Endothelial cell of umbilical vein (primary cell): ENCODE measurements at regions not wholly inside any gene's neighbourhood (a gene's known extent, or its start where the extent isn't known, plus 50 kb on each side); places are given as distances from the start of the nearest gene placed in this dataset.

Source experiments
- BruUV-seq: library from RNA; stranded (reverse); fragments of 400-500 nt; replicated peaks from 2 replicates; lab custom pipeline; 2021; lab: Mats Ljungman, UMichigan
- CTCF ChIA-PET: fragments of 300-600, 350-600 bp; sonication (Branson Sonifier 250); formaldehyde crosslinking; loops from one replicate; lab custom pipeline; 2021; ENCODE audit warnings: antibody characterized with exemption, inconsistent platforms; lab: Charles Lee
- POLR2A ChIA-PET: fragments of 300-600, 350-600 bp; sonication (Branson Sonifier 250); formaldehyde crosslinking; loops from one replicate; lab custom pipeline; 2021; ENCODE audit warnings: antibody characterized with exemption, inconsistent platforms; lab: Charles Lee
- DNase-seq: peaks from one replicate; pipeline ENCODE4 v3.0.0-alpha.2; 2011; ENCODE audit warnings: low read depth, low spot score
- FAIRE-seq: peaks from 2 replicates; lab custom pipeline; 2011; peaks lifted over from hg19 to GRCh38; lab: Jason Lieb, UNC
- H2AFZ ChIP-seq: 2 replicates; pipeline ENCODE4 v1.6.0; 2012; ENCODE audit warnings: low read depth, low read length, control low read depth, inconsistent platforms
- H3K27ac ChIP-seq: 2 replicates; pipeline ENCODE4 v1.5.1; 2011; ENCODE audit warnings: low read depth, mild to moderate bottlenecking, control low read depth, low read length, moderate library complexity; ENCODE audit not compliant: insufficient read depth
- H3K27me3 ChIP-seq, 2 experiments: 2 replicates each; pipeline versions ENCODE4 v1.6.0 to v1.6.1; 2011; ENCODE audit warnings: low read length in 2 of 2, mixed read lengths in 1 of 2; ENCODE audit not compliant: control insufficient read depth in 2 of 2, insufficient read depth in 2 of 2
- H3K36me3 ChIP-seq, 2 experiments: 2 replicates in 1 of 2; 3 replicates in 1 of 2; pipeline ENCODE4 v1.5.1; 2011; ENCODE audit warnings: low read length in 2 of 2, mild to moderate bottlenecking in 1 of 2, moderate library complexity in 1 of 2; ENCODE audit not compliant: control insufficient read depth in 2 of 2, insufficient read depth in 2 of 2; ENCODE audit errors: extremely low read depth in 1 of 2
- H3K4me1 ChIP-seq: 3 replicates; pipeline ENCODE4 v1.5.1; 2011; ENCODE audit warnings: mild to moderate bottlenecking, low read length; ENCODE audit not compliant: control insufficient read depth, insufficient read depth; ENCODE audit errors: extremely low read depth
- H3K4me2 ChIP-seq: 2 replicates; pipeline ENCODE4 v1.6.1; 2011; ENCODE audit warnings: low read length, control low read depth, mixed read lengths; ENCODE audit not compliant: insufficient read depth
- H3K4me3 ChIP-seq, 3 experiments: fragments of 200-600 bp in 1 of 3; sonication (generic), shearing (Covaris generic) in 1 of 3; replicated peaks in 1 of 3; 2 replicates each; pipeline ENCODE4 v1.5.1; 2011 to 2016; ENCODE audit warnings: control low read depth in 3 of 3, low read length in 3 of 3, mild to moderate bottlenecking in 2 of 3, inconsistent platforms in 1 of 3, low read depth in 1 of 3, moderate library complexity in 1 of 3; ENCODE audit not compliant: insufficient read depth in 1 of 3
- H3K79me2 ChIP-seq: 2 replicates; pipeline ENCODE4 v1.6.0; 2012; ENCODE audit warnings: low read length, inconsistent platforms; ENCODE audit not compliant: control insufficient read depth, insufficient read depth
- H3K9ac ChIP-seq: replicated peaks from 2 replicates; pipeline ENCODE3; 2011; ENCODE audit warnings: low read length, control low read depth; ENCODE audit not compliant: insufficient read depth; ENCODE audit errors: extremely low read depth
- H3K9me1 ChIP-seq: replicated peaks from 3 replicates; pipeline ENCODE4 v1.6.0; 2011; ENCODE audit warnings: mild to moderate bottlenecking, low read length; ENCODE audit not compliant: control insufficient read depth, insufficient read depth; ENCODE audit errors: extremely low read depth
- H3K9me3 ChIP-seq: replicated peaks from 2 replicates; pipeline ENCODE4 v1.5.1; 2012; ENCODE audit warnings: low read length, inconsistent platforms; ENCODE audit not compliant: control insufficient read depth, insufficient read depth
- H4K20me1 ChIP-seq: replicated peaks from 2 replicates; pipeline ENCODE3; 2011; ENCODE audit warnings: mild to moderate bottlenecking, low read length; ENCODE audit not compliant: control insufficient read depth, insufficient read depth; ENCODE audit errors: extremely low read depth
- EZH2 ChIP-seq: IDR thresholded peaks from 2 replicates; pipeline ENCODE4 v1.6.1; 2012; ENCODE audit warnings: borderline replicate concordance, low read depth, mild to moderate bottlenecking, moderate library complexity, low read length, inconsistent platforms; ENCODE audit not compliant: severe bottlenecking
- FOS ChIP-seq: IDR thresholded peaks from 2 replicates; pipeline ENCODE4 v1.6.1; 2011; ENCODE audit warnings: mild to moderate bottlenecking, low read length, moderate library complexity, borderline replicate concordance; ENCODE audit not compliant: insufficient read depth
- GATA2 ChIP-seq: IDR thresholded peaks from 2 replicates; pipeline ENCODE4 v1.7.0; 2011; ENCODE audit warnings: low read depth, mild to moderate bottlenecking, moderate library complexity, mixed read lengths, low read length; ENCODE audit not compliant: insufficient read length, insufficient read depth
- JUN ChIP-seq: IDR thresholded peaks from 2 replicates; pipeline ENCODE4 v1.6.1; 2011; ENCODE audit warnings: borderline replicate concordance, low read depth; ENCODE audit not compliant: insufficient read length, insufficient read depth
- POLR2A ChIP-seq: IDR thresholded peaks from 2 replicates; pipeline ENCODE4 v1.6.1; 2012; ENCODE audit warnings: low read depth, mild to moderate bottlenecking, control low read depth, low read length
- dilution Hi-C: fragments of 300-500 bp; cut with MboI; formaldehyde crosslinking; loops from one replicate; pipeline ENCODE4 v1.15.0; 2019; ENCODE audit warnings: low sequenced_read_pairs; ENCODE audit not compliant: extremely low pct_ligation_motif_present
- intact Hi-C: fragments of 100-400 bp; cut with micrococcal nuclease; formaldehyde crosslinking; loops from one replicate; pipeline ENCODE4 v1.10.0; 2022
- TF ChIP-seq, protein P1 (sequence below), 2 donors: IDR thresholded peaks; 1 replicate in 1 of 2; 2 replicates in 1 of 2; pipeline ENCODE4 v1.5.1; 2011; ENCODE audit warnings: low read length in 2 of 2, mild to moderate bottlenecking in 2 of 2, moderate library complexity in 2 of 2, control low read depth in 1 of 2, inconsistent platforms in 1 of 2, low read depth in 1 of 2; ENCODE audit not compliant: insufficient read depth in 1 of 2; ENCODE audit errors: extremely low read depth in 1 of 2

DNA sequence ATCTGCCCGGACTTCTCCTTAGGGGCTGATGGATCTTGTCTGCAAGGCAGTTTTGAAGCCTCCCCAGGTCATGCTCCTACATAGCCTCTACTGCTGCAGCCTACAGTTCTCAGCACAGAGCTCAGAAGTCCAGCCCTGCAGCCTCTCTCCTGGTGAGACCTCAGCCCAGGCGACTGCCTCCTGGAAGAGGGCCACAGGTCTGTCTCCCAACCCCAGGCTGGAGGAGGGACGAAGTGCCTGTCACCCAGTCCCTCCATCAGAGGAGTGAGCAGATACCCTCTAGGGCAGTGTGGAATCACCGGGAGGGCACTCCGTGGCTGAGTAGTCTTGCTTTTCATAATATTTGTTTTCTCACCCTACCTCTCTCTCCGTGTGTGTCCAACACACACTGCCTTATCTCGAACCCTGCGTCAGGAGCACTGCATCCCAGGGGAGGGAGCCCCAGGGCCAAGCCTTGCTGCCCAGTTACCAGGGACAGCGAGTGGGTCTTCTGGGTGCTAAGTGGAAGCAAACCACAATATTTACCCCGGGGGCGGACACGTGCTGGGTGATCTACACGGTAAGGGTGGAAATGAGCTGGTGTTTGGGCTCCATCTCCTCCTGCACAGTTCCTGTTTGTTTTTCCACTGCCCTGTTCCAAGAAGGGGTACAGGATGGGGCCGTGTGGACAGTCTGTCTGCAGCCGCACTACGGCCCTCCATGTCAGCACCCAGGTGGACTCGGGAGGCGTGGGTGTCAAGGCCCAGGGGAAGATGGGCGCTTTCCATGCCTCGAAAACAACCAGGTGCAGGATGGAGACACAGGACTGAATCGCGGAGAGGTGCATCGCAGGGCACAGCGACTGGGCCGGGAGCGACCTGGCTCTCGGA lies 133.7 kb upstream of the HSD17B12 start:
- CTCF ChIA-PET: no interaction called here
- no peak overlapping the region for H3K4me2 ChIP-seq
- BruUV-seq: no TSS peak

More for the DNA sequence above, 133.7 kb upstream of the HSD17B12 start:
- Histone ChIP-seq H3K27ac (no peak overlapping the region), H4K20me1 (no peaks in the 10 kb centered on the region), H3K4me3 (no peak overlapping the region), H3K27me3 (peaks cover 8 to 10% of the 10 kb centered on the region in 2 experiments), H2AFZ (no peak overlapping the region), H3K9ac (no peak overlapping the region), H3K4me1 (no peaks in the 10 kb centered on the region), H3K79me2 (no peaks in the 10 kb centered on the region), H3K9me3 (no peaks in the 10 kb centered on the region), H3K9me1 (no peaks in the 10 kb centered on the region), H3K36me3 (no peaks in the 10 kb centered on the region)
- DNase-seq: no peak
- dilution Hi-C loops (no loop called here), intact Hi-C loops (no loop called here)
- POLR2A ChIA-PET: no interaction called here
- no peak for TF ChIP-seq GATA2
- TF ChIP-seq EZH2: no peak
- no peak for TF ChIP-seq JUN
- TF ChIP-seq POLR2A: no peak
- TF ChIP-seq, protein P1, sequence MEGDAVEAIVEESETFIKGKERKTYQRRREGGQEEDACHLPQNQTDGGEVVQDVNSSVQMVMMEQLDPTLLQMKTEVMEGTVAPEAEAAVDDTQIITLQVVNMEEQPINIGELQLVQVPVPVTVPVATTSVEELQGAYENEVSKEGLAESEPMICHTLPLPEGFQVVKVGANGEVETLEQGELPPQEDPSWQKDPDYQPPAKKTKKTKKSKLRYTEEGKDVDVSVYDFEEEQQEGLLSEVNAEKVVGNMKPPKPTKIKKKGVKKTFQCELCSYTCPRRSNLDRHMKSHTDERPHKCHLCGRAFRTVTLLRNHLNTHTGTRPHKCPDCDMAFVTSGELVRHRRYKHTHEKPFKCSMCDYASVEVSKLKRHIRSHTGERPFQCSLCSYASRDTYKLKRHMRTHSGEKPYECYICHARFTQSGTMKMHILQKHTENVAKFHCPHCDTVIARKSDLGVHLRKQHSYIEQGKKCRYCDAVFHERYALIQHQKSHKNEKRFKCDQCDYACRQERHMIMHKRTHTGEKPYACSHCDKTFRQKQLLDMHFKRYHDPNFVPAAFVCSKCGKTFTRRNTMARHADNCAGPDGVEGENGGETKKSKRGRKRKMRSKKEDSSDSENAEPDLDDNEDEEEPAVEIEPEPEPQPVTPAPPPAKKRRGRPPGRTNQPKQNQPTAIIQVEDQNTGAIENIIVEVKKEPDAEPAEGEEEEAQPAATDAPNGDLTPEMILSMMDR (IDR thresholded peaks at IDR 0.05; ENCODE audit: extremely low read depth in 1 of 2, insufficient read depth in 1 of 2, low read depth in 1 of 2, low read length in 2 of 2): no peak
- TF ChIP-seq FOS: no peak
- no peak for FAIRE-seq
